Astrocyte (in vitro differentiated cells and primary cell): ENCODE measurements at regions not wholly inside any gene's neighbourhood (a gene's known extent, or its start where the extent isn't known, plus 50 kb on each side); places are given as distances from the start of the nearest gene placed in this dataset.

Experiments used
- EZH2 ChIP-seq: IDR thresholded peaks from 2 replicates; pipeline ENCODE4 v1.6.1; 2012; ENCODE audit warnings: mild to moderate bottlenecking, low read length, inconsistent platforms; ENCODE audit not compliant: insufficient read depth
- TF ChIP-seq, protein P1 (sequence below): IDR thresholded peaks from 2 replicates; pipeline ENCODE4 v1.5.1; 2011; ENCODE audit warnings: low read depth, mild to moderate bottlenecking, inconsistent platforms, low read length, moderate library complexity; ENCODE audit not compliant: insufficient read depth

DNA sequence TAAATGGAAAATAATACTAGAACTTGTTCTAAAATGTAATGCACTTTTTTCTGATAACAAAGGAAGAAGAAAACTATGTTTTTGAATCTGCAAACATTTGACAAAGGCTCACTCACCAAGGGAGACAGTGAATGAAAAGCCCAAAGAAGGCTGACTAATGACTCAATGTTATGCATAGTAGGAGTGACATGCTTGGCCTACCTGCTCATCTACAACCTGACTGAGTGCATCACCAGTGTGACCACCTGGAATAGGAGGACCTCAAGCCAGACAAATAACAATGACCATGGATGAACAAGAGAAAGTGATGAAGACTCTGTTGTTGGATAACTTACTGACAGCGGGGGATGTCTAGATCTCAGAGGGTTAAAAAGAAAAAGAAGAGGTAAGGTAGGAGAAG is 157.2 kb downstream of the SIM1 start:
- TF ChIP-seq, protein P1, sequence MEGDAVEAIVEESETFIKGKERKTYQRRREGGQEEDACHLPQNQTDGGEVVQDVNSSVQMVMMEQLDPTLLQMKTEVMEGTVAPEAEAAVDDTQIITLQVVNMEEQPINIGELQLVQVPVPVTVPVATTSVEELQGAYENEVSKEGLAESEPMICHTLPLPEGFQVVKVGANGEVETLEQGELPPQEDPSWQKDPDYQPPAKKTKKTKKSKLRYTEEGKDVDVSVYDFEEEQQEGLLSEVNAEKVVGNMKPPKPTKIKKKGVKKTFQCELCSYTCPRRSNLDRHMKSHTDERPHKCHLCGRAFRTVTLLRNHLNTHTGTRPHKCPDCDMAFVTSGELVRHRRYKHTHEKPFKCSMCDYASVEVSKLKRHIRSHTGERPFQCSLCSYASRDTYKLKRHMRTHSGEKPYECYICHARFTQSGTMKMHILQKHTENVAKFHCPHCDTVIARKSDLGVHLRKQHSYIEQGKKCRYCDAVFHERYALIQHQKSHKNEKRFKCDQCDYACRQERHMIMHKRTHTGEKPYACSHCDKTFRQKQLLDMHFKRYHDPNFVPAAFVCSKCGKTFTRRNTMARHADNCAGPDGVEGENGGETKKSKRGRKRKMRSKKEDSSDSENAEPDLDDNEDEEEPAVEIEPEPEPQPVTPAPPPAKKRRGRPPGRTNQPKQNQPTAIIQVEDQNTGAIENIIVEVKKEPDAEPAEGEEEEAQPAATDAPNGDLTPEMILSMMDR = no peak
- no peak for TF ChIP-seq EZH2
